GM23338 (cell line): ENCODE measurements at regions not wholly inside any gene's neighbourhood (a gene's known extent, or its start where the extent isn't known, plus 50 kb on each side); places are given as distances from the start of the nearest gene placed in this dataset.
A peak's percentile ranks its signal among the peaks of the same experiment; 100 is the strongest.

ENCODE experiments used
- ATAC-seq: fragments of 200-7000 bp; cut with Tn5 transposase; 3 replicates; pipeline ENCODE4 v1.9.1; 2020
- DNase-seq: peaks from one replicate; pipeline ENCODE4 v3.0.0-alpha.2; 2015; ENCODE audit warnings: low spot score
- H2AFZ ChIP-seq: fragments of 200-600 bp; sonication (generic); 2 replicates; pipeline ENCODE4 v1.8.0; 2016; ENCODE audit warnings: antibody characterized with exemption, mild to moderate bottlenecking, moderate library complexity
- H3F3A ChIP-seq: fragments of 200-600 bp; sonication (generic); replicated peaks from 2 replicates; pipeline ENCODE4 v1.8.0; 2017; ENCODE audit warnings: antibody characterized with exemption, mixed run types, low read depth
- H3K27ac ChIP-seq: fragments of 200-600 bp; sonication (generic); 2 replicates; pipeline ENCODE4 v1.6.1; 2016; ENCODE audit warnings: low read depth
- H3K27me3 ChIP-seq: fragments of 200-600 bp; sonication (generic); 2 replicates; pipeline ENCODE4 v1.8.0; 2016; ENCODE audit warnings: mild to moderate bottlenecking, mixed run types, moderate library complexity; ENCODE audit not compliant: insufficient read depth
- H3K36me3 ChIP-seq: fragments of 200-600 bp; sonication (generic); 2 replicates; pipeline ENCODE4 v1.8.0; 2016; ENCODE audit warnings: mild to moderate bottlenecking; ENCODE audit not compliant: insufficient read depth
- H3K4me1 ChIP-seq: fragments of 200-600 bp; sonication (generic); 2 replicates; pipeline ENCODE4 v1.8.0; 2016; ENCODE audit warnings: mild to moderate bottlenecking, moderate library complexity; ENCODE audit not compliant: insufficient read depth
- H3K4me2 ChIP-seq: fragments of 200-600 bp; sonication (generic); 2 replicates; pipeline ENCODE4 v1.7.1; 2017; ENCODE audit warnings: mixed run types
- H3K4me3 ChIP-seq: fragments of 200-600 bp; sonication (generic); 2 replicates; pipeline ENCODE4 v1.6.1; 2016; ENCODE audit warnings: mixed run types
- H3K79me2 ChIP-seq: fragments of 200-600 bp; sonication (generic); replicated peaks from 2 replicates; pipeline ENCODE4 v1.8.0; 2017; ENCODE audit warnings: mild to moderate bottlenecking; ENCODE audit not compliant: insufficient read depth
- H3K9me2 ChIP-seq: fragments of 200-600 bp; sonication (generic); 2 replicates; pipeline ENCODE4 v1.8.0; 2017; ENCODE audit not compliant: insufficient read depth
- H4K20me1 ChIP-seq: fragments of 200-600 bp; sonication (generic); replicated peaks from 2 replicates; pipeline ENCODE4 v1.8.0; 2017; ENCODE audit warnings: mild to moderate bottlenecking; ENCODE audit not compliant: insufficient read depth
- H3K27ac Mint-ChIP-seq: 2 replicates; pipeline ENCODE4 v1.8.0; 2020; ENCODE audit warnings: inconsistent platforms, mild to moderate bottlenecking, moderate library complexity, mixed read lengths
- H3K27me3 Mint-ChIP-seq: 3 replicates; pipeline ENCODE4 v1.8.0; 2022; ENCODE audit warnings: low read depth, mild to moderate bottlenecking, moderate library complexity, mixed read lengths, inconsistent platforms; ENCODE audit not compliant: insufficient read depth, poor library complexity
- H3K36me3 Mint-ChIP-seq: 3 replicates; pipeline ENCODE4 v1.8.0; 2021; ENCODE audit warnings: low read depth, mild to moderate bottlenecking, inconsistent platforms, moderate library complexity, mixed read lengths
- H3K4me1 Mint-ChIP-seq: 3 replicates; pipeline ENCODE4 v1.8.0; 2020; ENCODE audit warnings: mild to moderate bottlenecking, inconsistent platforms, mixed read lengths
- H3K4me3 Mint-ChIP-seq: 3 replicates; pipeline ENCODE4 v1.8.0; 2021; ENCODE audit warnings: moderate library complexity, mild to moderate bottlenecking, inconsistent platforms, mixed read lengths
- H3K9me3 Mint-ChIP-seq: 3 replicates; pipeline ENCODE4 v1.8.0; 2020; ENCODE audit warnings: moderate library complexity, mild to moderate bottlenecking, inconsistent platforms, mixed read lengths
- CREB1 ChIP-seq: fragments of 250-450 bp; sonication (Bioruptor Pico); IDR thresholded peaks from 2 replicates; pipeline ENCODE4 v1.5.0; 2020; ENCODE audit warnings: low read depth, mild to moderate bottlenecking, moderate library complexity
- CTCF ChIP-seq, 2 experiments: fragments of 200-600 bp in 1 of 2; sonication (generic) in 1 of 2; conservative IDR thresholded peaks; 2 replicates each; pipeline versions ENCODE4 v1.5.1 to v1.6.1; 2016 to 2017; ENCODE audit warnings: antibody characterized with exemption in 2 of 2, low read depth in 2 of 2, mild to moderate bottlenecking in 2 of 2, moderate library complexity in 1 of 2
- ETS1 ChIP-seq: IDR thresholded peaks from 2 replicates; pipeline ENCODE4 v1.6.1; 2016; ENCODE audit warnings: antibody characterized with exemption
- EZH2phosphoT487 ChIP-seq: fragments of 200-600 bp; sonication (generic); IDR thresholded peaks from one replicate; pipeline ENCODE4 v1.8.1; 2018; ENCODE audit warnings: antibody characterized with exemption; ENCODE audit not compliant: unreplicated experiment
- NANOG ChIP-seq: IDR thresholded peaks from 2 replicates; pipeline ENCODE4 v1.6.1; 2016; ENCODE audit warnings: antibody characterized with exemption, borderline replicate concordance
- POLR2AphosphoS5 ChIP-seq: IDR thresholded peaks from 2 replicates; pipeline ENCODE4 v1.6.1; 2016; ENCODE audit warnings: antibody characterized with exemption, low read depth
- REST ChIP-seq: IDR thresholded peaks from one replicate; pipeline ENCODE4 v1.6.1; 2018; ENCODE audit warnings: antibody characterized with exemption; ENCODE audit not compliant: unreplicated experiment
- STAT1 ChIP-seq: IDR thresholded peaks from one replicate; pipeline ENCODE4 v1.6.1; 2016; ENCODE audit warnings: antibody characterized with exemption; ENCODE audit not compliant: unreplicated experiment

GRCh38 chr3:124121379-124122312 lies 129.7 kb upstream of the ROPN1 start:
- Mint-ChIP-seq H3K27me3 (no peaks in the 10 kb centered on the region), H3K9me3 (no peaks in the 10 kb centered on the region), H3K4me1 (peaks cover 9% of the 10 kb centered on the region; the same call in 2 of the 3 replicates), H3K27ac (no peak overlapping the region), H3K4me3 (no peak overlapping the region), H3K36me3 (no peaks in the 10 kb centered on the region)
- no peak overlapping the region for H3K27ac ChIP-seq
- no peak overlapping the region for H3K4me2 ChIP-seq
- no peak overlapping the region for H2AFZ ChIP-seq
- H3K4me1 ChIP-seq: no peaks in the 10 kb centered on the region
- ATAC-seq (no peak), DNase-seq (peak; percentile 8)
- no peaks in the 10 kb centered on the region for H3K36me3 ChIP-seq
- H3K27me3 ChIP-seq: no peaks in the 10 kb centered on the region
- peaks cover 9% of the 10 kb centered on the region for H3K9me2 ChIP-seq
- no peaks in the 10 kb centered on the region for H4K20me1 ChIP-seq
- TF ChIP-seq CTCF (conservative IDR thresholded peaks at IDR 0.05; ENCODE audit: low read depth in 2 of 2) (0 out of 4 replicates have a peak, but pooled peaks of 1 of the 2 experiments have one; percentile 7), POLR2AphosphoS5 (no peak)
- H3K79me2 ChIP-seq: no peaks in the 10 kb centered on the region
- H3K4me3 ChIP-seq: no peak overlapping the region
- no peaks in the 10 kb centered on the region for H3F3A ChIP-seq

- H3K9me2 ChIP-seq: peaks cover 19% of the 10 kb centered on the region
- ATAC-seq: no peak
- H4K20me1 ChIP-seq: no peaks in the 10 kb centered on the region
- Mint-ChIP-seq H3K4me3 (no peak overlapping the region), H3K4me1 (no peaks in the 10 kb centered on the region; the same call in 2 of the 3 replicates), H3K9me3 (no peaks in the 10 kb centered on the region), H3K36me3 (no peaks in the 10 kb centered on the region), H3K27me3 (no peaks in the 10 kb centered on the region), H3K27ac (no peak overlapping the region)
- H3K4me3 ChIP-seq: no peak overlapping the region
- H3K27ac ChIP-seq: no peak overlapping the region
- H2AFZ ChIP-seq: no peak overlapping the region
- H3K4me1 ChIP-seq: no peaks in the 10 kb centered on the region
- H3K36me3 ChIP-seq: no peaks in the 10 kb centered on the region
- no peaks in the 10 kb centered on the region for H3F3A ChIP-seq
- no peaks in the 10 kb centered on the region for H3K27me3 ChIP-seq
- TF ChIP-seq REST (no peak), NANOG (no peak), EZH2phosphoT487 (no peak), CREB1 (no peak), ETS1 (no peak), STAT1 (no peak), CTCF (conservative IDR thresholded peaks at IDR 0.05; ENCODE audit: low read depth in 2 of 2) (no peak)
- H3K79me2 ChIP-seq: no peaks in the 10 kb centered on the region
- no peak for DNase-seq
- no peak overlapping the region for H3K4me2 ChIP-seq
Observed at GRCh38 chr3:124125315-124125714, 133.4 kb upstream of the ROPN1 start.
